NCI-H69 (cell line): ENCODE measurements at regions not wholly inside any gene's neighbourhood (a gene's known extent, or its start where the extent isn't known, plus 50 kb on each side); places are given as distances from the start of the nearest gene placed in this dataset.
"Not testable (repeated sequence)": the region's sequence is repeated elsewhere in the genome, so short reads cannot be mapped to it uniquely, and the experiment has no call there.

ENCODE experiments used
- DNase-seq: peaks from one replicate; lab custom pipeline; 2025; lab: John Stamatoyannopoulos, UW

DNA sequence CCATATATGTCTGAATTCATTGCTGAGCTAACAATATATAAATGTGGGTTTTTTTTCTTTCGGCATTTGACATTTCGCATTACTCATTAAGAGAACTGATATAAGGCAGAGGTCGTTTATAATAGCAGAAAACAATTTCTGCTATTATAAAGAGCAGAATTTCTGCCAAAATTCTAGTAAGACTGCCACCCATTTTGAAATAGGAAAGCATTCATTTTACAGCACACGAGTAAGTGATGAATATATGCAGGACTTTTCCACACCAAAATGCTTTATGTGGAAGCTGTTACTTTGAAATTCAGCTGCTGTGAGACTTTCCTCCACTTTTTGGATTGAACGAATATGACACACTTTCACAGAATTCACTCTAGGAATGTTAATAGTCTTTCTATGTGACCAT is 610.9 kb upstream of the MAN1A1 start:
- no peak for DNase-seq

DNA sequence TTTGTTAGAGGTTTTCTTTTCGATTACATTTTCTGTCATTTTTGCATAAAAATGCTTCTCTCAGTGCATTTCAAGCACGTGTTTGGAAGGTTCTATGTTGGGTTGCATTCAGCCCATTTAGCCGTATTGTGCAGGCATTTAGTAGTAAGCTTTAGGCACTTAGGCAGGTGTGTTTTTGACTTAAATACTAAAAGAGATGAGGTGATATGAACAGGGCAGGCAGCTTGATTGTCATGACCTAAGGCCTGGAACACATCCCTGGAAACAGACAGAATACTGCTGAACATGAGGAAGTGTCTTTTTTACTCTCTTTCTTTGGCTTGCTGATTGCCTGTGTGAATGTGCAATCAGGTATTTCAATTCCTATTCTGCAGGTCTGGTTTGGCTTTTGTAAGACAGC is 610.5 kb upstream of the MAN1A1 start:
- peak; percentile 57 for DNase-seq

- no peak for DNase-seq
Measured at GRCh38 chr6:119957195-119957594, 607.6 kb upstream of the MAN1A1 start.

GRCh38 chr6:119952696-119953095 is 603.1 kb upstream of the MAN1A1 start:
- DNase-seq: no peak

- DNase-seq: no peak
Measured at GRCh38 chr6:119950681-119951080, 601.1 kb upstream of the MAN1A1 start.

- no peak for DNase-seq
Measured at GRCh38 chr6:119942078-119942752, 592.7 kb upstream of the MAN1A1 start.

DNA sequence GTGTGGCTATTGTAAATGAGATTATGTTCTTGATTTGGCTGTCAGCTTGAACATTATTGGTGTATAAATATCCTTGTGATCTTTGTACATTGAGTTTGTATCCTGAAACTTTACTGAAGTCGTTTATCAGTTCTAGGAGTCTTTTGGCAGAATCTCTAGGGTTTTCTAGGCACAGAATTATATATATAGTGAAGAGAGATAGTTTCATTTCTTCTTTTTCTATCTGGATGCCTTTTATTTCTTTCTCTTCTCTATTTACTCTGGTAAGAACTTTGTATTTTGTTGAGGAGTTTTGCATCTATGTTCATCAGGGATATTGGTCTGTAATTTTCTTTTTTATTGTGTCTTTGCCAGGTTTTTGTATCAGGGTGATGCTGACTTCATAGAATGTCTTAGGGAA is 589.2 kb upstream of the MAN1A1 start:
- no peak for DNase-seq

- DNase-seq: no peak
Measured at GRCh38 chr6:119934816-119935215, 585.3 kb upstream of the MAN1A1 start.

- DNase-seq: no peak
Measured at GRCh38 chr6:119929121-119929520, 579.6 kb upstream of the MAN1A1 start.

DNA sequence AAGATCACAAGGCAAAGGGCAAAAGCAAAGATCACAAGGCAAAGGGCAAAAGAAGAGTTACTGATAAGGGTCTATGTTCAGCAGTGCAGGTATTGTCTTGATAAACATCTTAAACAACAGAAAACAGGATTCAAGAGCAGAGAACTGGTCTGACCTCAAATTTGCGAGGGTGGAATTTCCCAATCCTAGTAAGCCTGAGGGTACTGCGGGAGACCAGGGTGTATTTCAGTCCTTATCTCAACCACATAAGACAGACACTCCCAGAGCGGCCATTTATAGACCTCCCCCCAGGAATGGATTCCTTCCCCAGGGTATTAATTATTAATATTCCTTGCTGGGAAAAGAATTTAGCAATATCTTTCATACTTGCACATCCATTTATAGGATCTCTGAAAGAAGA is 575.3 kb upstream of the MAN1A1 start:
- DNase-seq: not testable (repeated sequence)

- no peak for DNase-seq
Measured at GRCh38 chr6:119922814-119923213, 573.3 kb upstream of the MAN1A1 start.

- no peak for DNase-seq
Measured at GRCh38 chr6:119921491-119922010, 572.0 kb upstream of the MAN1A1 start.

DNA sequence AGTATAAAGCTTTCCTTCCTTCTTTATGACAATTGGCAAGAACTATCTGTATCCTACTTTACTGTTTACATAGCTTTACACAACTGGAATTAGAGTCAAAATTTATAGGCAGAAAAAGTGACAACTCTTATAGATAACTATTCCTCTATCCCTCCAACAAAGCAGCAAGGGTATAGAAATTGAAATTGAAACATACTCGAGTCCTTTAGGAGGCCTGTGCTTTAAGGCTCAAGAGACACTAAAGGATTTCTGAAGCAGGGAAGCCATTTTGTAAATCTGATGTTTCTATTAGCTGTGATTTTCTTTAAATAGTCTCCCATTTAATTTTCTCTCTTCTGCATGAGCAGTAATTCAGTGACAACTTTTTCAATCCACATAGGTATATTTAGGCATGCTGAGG is 567.6 kb upstream of the MAN1A1 start:
- no peak for DNase-seq

DNA sequence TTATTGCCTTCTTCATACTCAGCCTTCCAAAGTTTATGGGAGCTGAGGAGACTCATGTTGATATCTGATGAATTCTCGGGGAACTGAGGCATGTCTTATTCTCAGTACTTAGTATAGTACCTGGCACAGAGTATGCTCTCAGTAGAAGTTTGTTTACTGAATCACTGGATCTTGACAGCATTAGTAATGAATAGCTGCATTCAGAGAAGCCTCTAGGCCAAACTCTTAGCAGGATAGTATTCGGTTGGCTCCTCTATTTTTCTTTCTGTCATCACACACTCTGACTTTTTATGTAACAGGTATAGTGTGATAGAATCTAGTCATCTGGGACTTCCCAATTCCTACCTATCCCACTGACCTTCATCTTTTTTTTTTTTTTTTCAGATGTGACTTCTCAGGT is 566.4 kb upstream of the MAN1A1 start:
- DNase-seq: no peak

GRCh38 chr6:119908157-119908556 is 558.6 kb upstream of the MAN1A1 start:
- no peak for DNase-seq

DNA sequence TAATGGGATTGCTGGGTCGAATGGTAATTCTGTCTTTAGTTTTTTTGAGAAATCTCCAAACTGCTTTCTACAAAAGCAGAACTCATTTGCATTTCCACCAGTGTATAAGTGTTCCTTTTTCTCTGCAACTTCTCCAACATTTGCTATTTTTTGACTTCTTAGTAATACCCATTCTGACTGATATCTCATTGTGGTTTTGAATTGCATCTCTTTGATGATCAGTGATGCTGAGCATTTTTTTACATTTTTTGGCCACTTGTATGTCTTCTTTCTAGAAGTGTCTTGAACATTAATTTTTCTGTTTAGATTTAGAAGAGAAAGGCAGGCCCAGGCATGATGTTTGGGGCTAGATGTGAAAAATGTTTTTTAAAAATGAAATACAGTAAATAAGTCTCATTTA is 553.1 kb upstream of the MAN1A1 start:
- DNase-seq: no peak

DNA sequence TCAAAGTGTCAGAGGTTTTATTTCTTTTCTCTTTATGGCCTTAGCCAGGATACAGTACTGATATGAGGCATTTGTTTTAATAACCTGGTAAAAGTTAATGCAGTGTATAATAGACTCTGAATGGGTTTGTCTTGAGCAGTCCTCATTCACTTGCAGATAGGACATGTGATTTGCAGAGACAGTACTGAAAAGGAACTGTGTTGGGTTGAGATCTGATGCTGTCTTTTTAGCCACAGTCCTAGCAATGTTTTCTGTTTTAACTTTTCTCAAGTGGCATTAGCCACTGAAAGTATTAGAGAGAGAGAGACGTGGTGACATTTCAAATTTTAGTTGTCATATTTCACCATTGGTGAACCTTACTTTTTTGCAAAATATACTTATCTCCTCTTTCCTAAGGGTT is 547.2 kb upstream of the MAN1A1 start:
- no peak for DNase-seq

DNA sequence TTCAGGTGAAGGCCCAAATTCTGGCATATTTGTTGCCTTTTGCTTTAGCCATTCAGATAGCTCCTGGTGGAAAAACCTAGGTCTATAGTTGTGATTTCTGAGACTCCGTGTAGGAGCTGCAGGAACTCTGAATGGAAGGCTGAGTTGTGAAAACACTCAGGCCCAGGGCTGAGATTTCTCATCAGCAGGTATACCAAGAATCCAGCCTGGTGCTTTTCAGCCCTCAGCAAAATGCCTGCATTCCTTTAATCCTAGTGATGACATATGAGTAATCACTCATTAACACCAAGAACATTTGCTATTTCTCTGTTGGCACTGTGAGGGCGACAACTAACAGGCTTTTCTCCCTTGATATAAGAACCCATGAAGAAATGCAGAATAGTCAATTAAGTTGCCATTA is 546.1 kb upstream of the MAN1A1 start:
- DNase-seq: no peak

DNA sequence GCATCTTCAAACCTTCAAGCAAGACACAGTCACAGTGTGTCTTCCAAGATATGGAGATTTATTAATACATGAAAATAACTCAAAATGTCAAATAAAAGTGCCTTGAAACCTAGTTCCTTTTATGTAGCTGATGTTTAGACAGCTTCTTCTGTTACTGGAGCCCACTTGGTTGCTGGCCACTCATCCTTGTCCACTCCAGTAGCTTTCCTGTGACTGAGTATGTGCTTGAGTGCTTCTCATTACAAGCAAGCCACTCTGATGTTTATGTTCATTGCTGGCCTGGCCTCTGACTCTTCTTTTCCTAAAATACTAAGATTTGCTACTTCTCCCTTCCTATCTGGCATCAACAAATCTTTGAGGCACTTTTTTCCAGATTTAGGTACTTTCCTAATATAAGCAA is 545.2 kb upstream of the MAN1A1 start:
- DNase-seq: no peak

- DNase-seq: no peak
Measured at GRCh38 chr6:119891644-119892043, 542.1 kb upstream of the MAN1A1 start.

DNA sequence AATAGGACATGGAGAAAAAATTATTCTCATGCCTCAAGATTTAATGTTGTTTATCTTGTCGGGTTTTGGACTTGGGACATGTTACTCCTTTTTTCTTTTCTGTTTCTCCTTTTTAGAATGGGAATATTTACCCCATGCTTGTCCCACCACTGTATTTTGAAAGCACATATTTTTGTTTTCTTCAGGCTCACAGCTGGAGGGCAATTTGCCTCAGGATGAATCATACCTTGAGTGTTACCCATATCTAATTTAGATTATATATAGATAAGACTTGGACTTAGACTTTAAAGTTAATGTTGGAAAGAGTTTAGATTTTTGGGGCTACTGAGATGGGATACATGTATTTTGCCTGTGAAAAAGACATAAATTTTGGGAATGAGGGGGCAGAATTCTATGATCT is 541.6 kb upstream of the MAN1A1 start:
- no peak for DNase-seq

DNA sequence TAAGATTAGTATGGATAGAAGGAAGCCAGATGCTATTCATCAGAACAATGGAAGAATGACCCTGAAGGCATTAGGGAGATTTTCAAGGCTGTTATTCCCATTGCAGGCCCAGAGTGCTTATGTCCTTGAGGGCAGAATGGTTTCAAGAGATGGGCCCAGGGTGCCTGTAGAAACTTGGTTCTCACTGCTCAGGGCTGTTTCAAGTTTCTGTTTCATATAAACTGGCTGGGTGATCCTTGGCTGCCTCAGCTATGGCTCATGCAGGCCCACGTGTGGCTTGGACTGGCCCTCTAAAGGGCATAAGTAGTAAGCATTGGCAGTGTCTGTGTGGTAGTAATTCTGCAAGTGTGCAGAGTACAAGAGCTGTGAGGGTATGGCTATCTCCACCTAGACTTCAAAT is 540.9 kb upstream of the MAN1A1 start:
- no peak for DNase-seq

- DNase-seq: peak; percentile 87
Measured at GRCh38 chr6:119887666-119888065, 538.1 kb upstream of the MAN1A1 start.

DNA sequence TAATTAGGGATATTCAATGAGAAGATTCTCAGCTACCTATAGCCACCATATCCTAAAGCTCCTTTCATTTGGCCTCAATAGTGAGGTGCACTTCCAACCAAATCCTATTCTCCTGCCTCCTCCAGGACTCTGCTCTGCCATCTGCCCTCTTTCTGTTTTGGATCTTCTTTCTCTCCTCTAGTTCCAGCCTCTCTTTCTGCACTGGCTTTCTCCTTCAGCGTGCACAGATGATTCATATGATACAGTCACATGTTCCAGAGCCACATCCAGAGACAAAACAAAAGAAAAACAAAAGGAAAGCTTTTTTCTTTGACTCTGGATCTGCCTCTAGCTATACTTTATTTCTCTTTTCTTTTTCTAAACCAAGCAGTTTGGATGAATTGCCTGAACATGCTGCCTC is 531.9 kb upstream of the MAN1A1 start:
- peak; percentile 47 for DNase-seq
